K562 (cell line): ENCODE measurements at regions not wholly inside any gene's neighbourhood (a gene's known extent, or its start where the extent isn't known, plus 50 kb on each side); places are given as distances from the start of the nearest gene placed in this dataset.

Experiments used
- ATAC-seq: fragments of 200-7000 bp; cut with Tn5 transposase; 3 replicates; pipeline ENCODE4 v1.9.1; 2020; ENCODE audit warnings: moderate library complexity
- BruUV-seq: library from RNA; stranded (reverse); fragments of 400-500 nt; replicated peaks from 2 replicates; lab custom pipeline; 2021; lab: Mats Ljungman, UMichigan
- CTCF ChIA-PET: fragments of 300-600 bp; formaldehyde crosslinking; extraction: SDS; loops from one replicate; lab custom pipeline; 2021; ENCODE audit warnings: low intra/inter-chr PET ratio; lab: Yijun Ruan, JAX
- POLR2A ChIA-PET: fragments of 300-600, 350-650 bp; sonication (Branson Sonifier 250); formaldehyde crosslinking; extraction: SDS; loops from one replicate; lab custom pipeline; 2021; ENCODE audit warnings: antibody characterized with exemption, inconsistent platforms; lab: Yijun Ruan, JAX
- DNase-seq, 4 experiments: peaks; one replicate each; pipeline versions ENCODE4 v3.0.0 to v3.0.0-alpha.2; 2011 to 2018; ENCODE audit warnings: low spot score in 3 of 4, mixed read lengths in 3 of 4; ENCODE audit errors: extremely low read depth in 1 of 4
- FAIRE-seq: peaks from 2 replicates; lab custom pipeline; 2011; peaks lifted over from hg19 to GRCh38; lab: Jason Lieb, UNC
- H2AFZ ChIP-seq: 2 replicates; pipeline ENCODE4 v1.6.0; 2011; ENCODE audit warnings: low read depth, low read length, control low read depth, inconsistent platforms
- H3K27ac ChIP-seq: fragments of 200-600 bp; 3 replicates; pipeline ENCODE4 v1.8.0; 2011; ENCODE audit warnings: low read depth, mild to moderate bottlenecking, control low read depth, inconsistent platforms, low read length, moderate library complexity, mixed read lengths; ENCODE audit errors: extremely low read depth
- H3K27me3 ChIP-seq, 2 experiments: fragments of 300-600 bp in 1 of 2; 2 replicates in 1 of 2; 3 replicates in 1 of 2; pipeline versions ENCODE4 v1.6.0 to v1.8.0; 2011; ENCODE audit warnings: inconsistent platforms in 2 of 2, low read length in 2 of 2, mild to moderate bottlenecking in 1 of 2, mixed read lengths in 1 of 2, moderate library complexity in 1 of 2; ENCODE audit not compliant: control insufficient read depth in 2 of 2, insufficient read depth in 2 of 2
- H3K36me3 ChIP-seq: fragments of 300-600 bp; 3 replicates; pipeline ENCODE4 v1.8.0; 2011; ENCODE audit warnings: mild to moderate bottlenecking, low read length, inconsistent platforms; ENCODE audit not compliant: control insufficient read depth, insufficient read depth
- H3K4me1 ChIP-seq, 2 experiments: fragments of 200-600 bp in 1 of 2; replicated peaks in 1 of 2; 2 replicates in 1 of 2; 3 replicates in 1 of 2; pipeline versions ENCODE4 v1.5.1 to v1.8.0; 2011; ENCODE audit warnings: inconsistent platforms in 2 of 2, low read length in 2 of 2, mild to moderate bottlenecking in 1 of 2, mixed read lengths in 1 of 2, moderate library complexity in 1 of 2; ENCODE audit not compliant: control insufficient read depth in 2 of 2, insufficient read depth in 2 of 2
- H3K4me2 ChIP-seq: 2 replicates; pipeline ENCODE4 v1.6.1; 2011; ENCODE audit warnings: low read length, control low read depth, inconsistent platforms, mixed read lengths; ENCODE audit not compliant: insufficient read depth
- H3K4me3 ChIP-seq: fragments of 200-600 bp; sonication (generic), shearing (Covaris generic); 2 replicates; pipeline ENCODE4 v1.5.1; 2016; ENCODE audit warnings: control low read depth, inconsistent platforms
- H3K79me2 ChIP-seq: fragments of 200-600 bp; 3 replicates; pipeline ENCODE4 v1.8.0; 2011; ENCODE audit warnings: low read length, inconsistent platforms; ENCODE audit not compliant: control insufficient read depth, insufficient read depth
- H3K9ac ChIP-seq, 2 experiments: 2 replicates each; pipeline versions ENCODE4 v1.6.0 to v1.6.1; 2011; ENCODE audit warnings: low read depth in 2 of 2, low read length in 2 of 2, control low read depth in 1 of 2, inconsistent platforms in 1 of 2, mild to moderate bottlenecking in 1 of 2, mixed read lengths in 1 of 2; ENCODE audit not compliant: insufficient read depth in 1 of 2
- H3K9me1 ChIP-seq: one replicate; pipeline ENCODE4 v1.6.0; 2011; ENCODE audit warnings: inconsistent platforms, mild to moderate bottlenecking, low read length, moderate library complexity; ENCODE audit not compliant: control insufficient read depth, insufficient read depth
- H3K9me3 ChIP-seq: replicated peaks from 2 replicates; pipeline ENCODE4 v1.5.1; 2011; ENCODE audit warnings: low read depth, low read length, inconsistent platforms; ENCODE audit not compliant: control insufficient read depth, insufficient read depth
- H4K20me1 ChIP-seq: replicated peaks from 2 replicates; pipeline ENCODE4 v1.6.1; 2011; ENCODE audit warnings: low read length, inconsistent platforms, mixed read lengths; ENCODE audit not compliant: control insufficient read depth, insufficient read depth
- HMGN3 ChIP-seq: IDR thresholded peaks from 2 replicates; pipeline ENCODE4 v1.6.1; 2011; ENCODE audit warnings: borderline replicate concordance, low read depth, mild to moderate bottlenecking, mixed read lengths, low read length; ENCODE audit not compliant: insufficient read length; ENCODE audit errors: extremely low read depth
- MTF1 ChIP-seq: fragments of 250-450 bp; sonication (Bioruptor Pico); IDR thresholded peaks from 2 replicates; pipeline ENCODE4 v1.9.0; 2021; ENCODE audit warnings: moderate library complexity, mild to moderate bottlenecking, inconsistent platforms, borderline replicate concordance
- NFIC ChIP-seq: fragments of 450-650 bp; IDR thresholded peaks from 2 replicates; pipeline ENCODE4 v1.6.1; 2017; ENCODE audit warnings: mild to moderate bottlenecking, inconsistent platforms
- NFIX ChIP-seq: fragments of 250-450 bp; sonication (Bioruptor Pico); IDR thresholded peaks from 2 replicates; pipeline ENCODE4 v1.4.0; 2020; ENCODE audit warnings: low read depth, mild to moderate bottlenecking, moderate library complexity
- PRMT5 ChIP-seq: sonication (generic); formaldehyde crosslinking; IDR thresholded peaks from 2 replicates; pipeline ENCODE4 v1.5.0; 2020; ENCODE audit warnings: missing genetic modification reagents
- ZBTB33 ChIP-seq: sonication (generic); formaldehyde crosslinking; IDR thresholded peaks from 2 replicates; pipeline ENCODE4 v1.8.1; 2023; ENCODE audit warnings: mild to moderate bottlenecking, missing genetic modification reagents
- WGBS: fragments of 100-300 bp; shearing (Covaris generic); methylation state at CpG from one replicate; pipeline ENCODE4 v1.1.6; 2016; ENCODE audit warnings: low coverage, mixed read lengths; ENCODE audit not compliant: insufficient coverage; ENCODE audit errors: missing lambda C conversion rate; 5-methylcytosine and 5-hydroxymethylcytosine counted together
- in situ Hi-C: fragments of 300-500 bp; cut with MboI; formaldehyde crosslinking; loops from 4 replicates; pipeline ENCODE4 v1.15.0; 2018; ENCODE audit warnings: inconsistent platforms, mixed read lengths
- intact Hi-C: fragments of 100-400 bp; cut with micrococcal nuclease; formaldehyde crosslinking; loops from 2 replicates; pipeline ENCODE4 v1.14.2; 2022

GRCh38 chr11:38282718-38283117, 1684.7 kb upstream of the RAG2 start:
- Histone ChIP-seq H3K9me3 (no peaks in the 10 kb centered on the region), H3K36me3 (no peaks in the 10 kb centered on the region), H3K9ac (no peak overlapping the region), H3K4me2 (no peak overlapping the region), H3K4me1 (no peaks in the 10 kb centered on the region), H3K79me2 (no peaks in the 10 kb centered on the region), H3K4me3 (no peak overlapping the region), H2AFZ (no peak overlapping the region), H3K9me1 (no peaks in the 10 kb centered on the region), H4K20me1 (no peaks in the 10 kb centered on the region), H3K27me3 (no peaks in the 10 kb centered on the region), H3K27ac (no peak overlapping the region)
- in situ Hi-C loops (no loop called here), intact Hi-C loops (no loop called here)
- FAIRE-seq (no peak), ATAC-seq (no peak), DNase-seq (no peak)
- no TSS peak for BruUV-seq
- 25% methylated on average over 4 of the region's 4 CpGs for WGBS
- ChIA-PET CTCF (no interaction called here), POLR2A (no interaction called here)
- TF ChIP-seq NFIX (CRISPR knock-in tag) (peak; percentile 99), PRMT5 (CRISPR knock-in tag) (no peak), HMGN3 (no peak), NFIC (peak; percentile 97)

- BruUV-seq: no TSS peak
Observed at GRCh38 chr11:38278457-38279141, 1680.6 kb upstream of the RAG2 start.

More at GRCh38 chr11:38278457-38279141, 1680.6 kb upstream of the RAG2 start:
- Histone ChIP-seq H3K27me3 (no peaks in the 10 kb centered on the region), H3K4me2 (no peak overlapping the region), H3K27ac (no peak overlapping the region), H3K36me3 (no peaks in the 10 kb centered on the region), H3K9ac (no peak overlapping the region), H3K79me2 (no peaks in the 10 kb centered on the region), H3K9me1 (no peaks in the 10 kb centered on the region), H3K4me1 (no peaks in the 10 kb centered on the region), H3K4me3 (no peak overlapping the region), H3K9me3 (no peaks in the 10 kb centered on the region), H2AFZ (no peak overlapping the region), H4K20me1 (no peaks in the 10 kb centered on the region)
- CTCF ChIA-PET: no interaction called here
- in situ Hi-C loops (no loop called here), intact Hi-C loops (no loop called here)
- no peak for TF ChIP-seq MTF1 (CRISPR knock-in tag)
- peak; percentile 55; the same call in 1 of the 2 replicates for TF ChIP-seq ZBTB33 (CRISPR knock-in tag)
- no peak for FAIRE-seq
- no peak for DNase-seq
- no peak for ATAC-seq
- 63% methylated on average over 21 of the region's 45 CpGs for WGBS
- POLR2A ChIA-PET: no interaction called here
